NCI-H510A (cell line): ENCODE measurements at regions not wholly inside any gene's neighbourhood (a gene's known extent, or its start where the extent isn't known, plus 50 kb on each side); places are given as distances from the start of the nearest gene placed in this dataset.
"Not testable (repeated sequence)": the region's sequence is repeated elsewhere in the genome, so short reads cannot be mapped to it uniquely, and the experiment has no call there.

Experiments
- DNase-seq: peaks from one replicate; lab custom pipeline; 2025; lab: John Stamatoyannopoulos, UW

- no peak for DNase-seq
Measured at GRCh38 chr6:68059899-68060298, 575.2 kb upstream of the ADGRB3 start.

- no peak for DNase-seq
Measured at GRCh38 chr6:68059261-68059660, 575.8 kb upstream of the ADGRB3 start.

- not testable (repeated sequence) for DNase-seq
Measured at GRCh38 chr6:68056596-68056995, 578.5 kb upstream of the ADGRB3 start.

DNA sequence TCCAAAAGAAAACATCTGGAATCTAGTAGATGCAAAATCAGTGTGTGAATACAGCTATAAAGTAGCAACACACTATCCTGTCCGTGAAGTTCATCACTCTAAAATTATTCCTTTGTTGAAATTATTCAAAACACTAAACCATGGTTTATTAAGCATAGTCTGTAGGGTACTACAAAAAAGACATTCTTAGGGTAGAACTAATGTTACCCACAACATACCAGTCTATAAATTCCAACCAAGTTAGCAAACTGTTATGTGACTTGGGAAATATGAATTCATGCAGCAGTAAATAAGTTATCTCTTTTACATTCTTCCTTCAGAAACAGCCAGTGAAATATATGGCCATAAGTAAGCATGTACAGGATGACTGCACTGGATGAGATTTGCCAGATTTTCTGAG is 580.3 kb upstream of the ADGRB3 start:
- no peak for DNase-seq

- no peak for DNase-seq
Measured at GRCh38 chr6:68053805-68054373, 581.2 kb upstream of the ADGRB3 start.

GRCh38 chr6:68052234-68052633 is 582.8 kb upstream of the ADGRB3 start:
- DNase-seq: no peak

DNA sequence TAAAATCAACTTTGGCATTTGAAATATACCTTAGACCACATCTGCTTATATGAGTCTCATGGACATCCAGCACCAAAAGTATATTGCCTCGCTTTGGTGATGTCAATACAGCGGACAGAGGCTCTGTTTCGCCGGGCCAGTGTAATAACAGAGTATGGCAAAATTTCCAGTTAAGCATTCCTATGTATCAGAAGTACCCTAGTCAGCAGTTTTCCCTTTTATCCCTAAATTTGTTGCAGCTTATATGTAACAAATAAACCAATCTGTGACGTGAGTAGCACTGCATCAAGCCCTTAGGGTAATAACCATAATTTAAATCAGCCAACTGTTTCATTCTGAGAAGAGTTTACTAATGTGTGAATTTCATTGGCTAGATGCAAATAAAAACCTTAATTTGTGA is 585.5 kb upstream of the ADGRB3 start:
- no peak for DNase-seq

- DNase-seq: no peak
Measured at GRCh38 chr6:68046756-68047155, 588.3 kb upstream of the ADGRB3 start.

DNA sequence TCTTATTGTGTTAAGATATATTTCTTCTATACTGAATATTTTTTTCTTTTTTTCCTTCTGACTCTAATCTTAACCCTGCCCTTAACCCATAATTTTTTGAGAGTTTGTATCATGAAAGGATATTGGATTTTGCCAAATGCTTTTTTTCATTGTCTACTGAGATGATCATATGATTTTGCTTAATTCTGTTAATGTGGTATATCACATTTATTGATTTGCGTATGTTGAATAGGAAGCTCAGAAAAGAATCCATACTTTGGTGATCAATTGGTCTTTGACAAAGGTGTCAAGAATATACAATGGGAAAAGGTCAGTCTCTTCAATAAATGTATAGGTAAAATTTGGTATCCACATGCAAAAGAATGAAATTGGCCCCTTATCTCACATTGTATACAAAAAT is 588.8 kb upstream of the ADGRB3 start:
- DNase-seq: no peak

- no peak for DNase-seq
Measured at GRCh38 chr6:68045193-68045592, 589.9 kb upstream of the ADGRB3 start.

DNA sequence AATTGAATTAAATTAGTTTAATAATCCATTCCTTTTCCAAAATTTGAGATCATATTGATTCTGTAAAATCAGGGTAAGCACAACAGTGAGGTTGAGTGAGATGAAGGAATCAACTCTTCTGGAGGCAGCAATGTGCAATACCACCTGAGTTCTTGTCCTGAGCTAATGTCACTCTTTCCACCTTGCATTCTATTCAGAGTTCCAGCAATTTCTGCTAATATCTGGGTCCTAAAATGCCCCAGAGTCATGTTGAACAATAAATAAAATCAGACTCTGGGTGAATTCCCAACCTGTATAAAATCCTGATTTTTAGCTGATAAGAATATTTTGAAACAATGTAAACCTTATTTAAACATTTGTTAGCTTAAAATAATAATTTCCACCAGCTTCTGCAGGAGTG is 590.8 kb upstream of the ADGRB3 start:
- DNase-seq: no peak

GRCh38 chr6:68043122-68043398 is 592.0 kb upstream of the ADGRB3 start:
- DNase-seq: no peak

GRCh38 chr6:68042339-68043121 is 592.6 kb upstream of the ADGRB3 start:
- DNase-seq: no peak

DNA sequence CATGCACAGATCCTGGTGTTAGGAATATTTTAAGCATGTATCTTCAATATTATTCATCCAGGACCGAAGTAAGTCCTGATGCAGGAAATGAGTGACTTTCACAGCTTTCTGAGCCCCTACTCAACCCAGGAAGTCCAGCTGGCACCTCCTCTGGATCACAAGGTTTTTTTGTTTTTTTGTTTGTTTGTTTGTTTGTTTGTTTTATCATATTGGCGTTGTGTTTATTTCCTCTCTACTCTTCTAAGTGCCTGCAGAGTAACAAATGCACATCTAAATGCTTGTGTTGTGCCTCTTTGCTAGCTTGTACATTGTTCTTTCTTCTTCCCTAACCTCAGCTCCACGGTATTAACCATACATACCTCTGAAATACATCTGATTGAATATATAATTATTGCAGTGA is 594.3 kb upstream of the ADGRB3 start:
- DNase-seq: no peak

- no peak for DNase-seq
Measured at GRCh38 chr6:68040312-68040778, 594.7 kb upstream of the ADGRB3 start.

DNA sequence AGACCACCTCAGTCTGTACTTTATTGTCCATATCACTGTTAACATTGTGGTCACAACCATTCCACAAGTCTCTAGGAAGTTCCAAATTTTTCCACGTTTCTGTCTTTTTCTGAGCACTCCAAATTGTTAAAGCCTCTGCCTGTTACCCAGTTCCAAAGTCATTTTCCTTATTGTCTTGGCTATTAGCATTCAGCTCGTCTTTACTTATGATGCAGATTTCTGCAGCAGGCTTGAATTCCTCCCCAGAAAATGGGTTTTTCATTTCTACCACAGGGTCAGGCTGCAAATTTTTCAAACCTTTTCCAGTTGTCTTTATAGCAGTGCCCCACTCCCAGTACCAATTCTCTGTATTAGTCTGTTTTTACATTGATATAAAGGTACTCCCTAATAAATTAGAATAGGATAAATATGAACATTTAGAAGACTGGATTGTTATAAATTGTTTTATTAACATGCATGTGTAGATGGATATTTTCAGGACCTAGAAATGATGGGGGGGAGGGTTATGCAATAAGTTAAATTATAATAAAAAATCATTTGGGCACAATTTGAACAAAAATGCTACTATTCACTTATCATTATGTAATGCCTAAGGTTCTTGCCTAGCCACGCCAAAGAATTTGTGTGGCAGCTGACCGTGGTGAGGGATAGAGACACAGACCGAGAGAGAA is 595.3 kb upstream of the ADGRB3 start:
- DNase-seq: no peak

- DNase-seq: no peak
Measured at GRCh38 chr6:68038815-68039408, 596.2 kb upstream of the ADGRB3 start.

DNA sequence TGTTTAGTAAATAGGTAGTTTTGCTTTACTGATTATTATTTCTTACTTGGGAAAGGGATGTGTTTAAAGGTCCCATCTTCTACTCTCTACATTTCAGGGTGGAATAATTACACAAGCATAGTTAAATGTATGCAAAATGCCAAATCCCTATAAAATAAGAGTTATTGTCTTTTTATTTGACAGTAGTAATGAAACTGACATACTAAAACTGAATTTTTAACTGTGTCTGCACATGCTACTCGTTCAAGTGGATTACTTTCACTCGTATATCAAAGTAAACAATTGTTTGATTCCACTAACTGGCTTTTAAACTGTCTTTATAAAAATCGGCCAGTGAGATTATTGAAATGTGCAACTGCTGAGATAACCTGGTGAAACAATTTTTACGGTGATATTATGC is 602.9 kb upstream of the ADGRB3 start:
- DNase-seq: no peak

DNA sequence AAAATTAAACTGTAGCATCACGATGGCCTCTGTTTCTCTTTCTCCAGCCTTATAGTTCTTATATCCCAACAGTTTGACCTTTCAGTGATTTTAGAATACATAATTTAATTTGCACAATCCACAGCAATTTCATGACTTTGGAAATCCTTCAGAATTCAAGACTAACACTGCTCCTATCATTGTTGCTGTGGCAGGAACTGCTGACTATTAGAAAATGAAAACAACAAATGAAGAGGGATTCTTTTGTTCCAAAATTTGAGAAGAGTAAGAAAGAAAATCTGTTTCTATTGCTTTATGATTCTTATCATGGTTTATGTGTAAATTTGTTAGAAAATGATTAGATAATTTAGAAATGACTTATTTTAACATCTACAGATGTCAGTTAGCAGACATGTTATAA is 604.0 kb upstream of the ADGRB3 start:
- DNase-seq: no peak

- no peak for DNase-seq
Measured at GRCh38 chr6:68026483-68026882, 608.6 kb upstream of the ADGRB3 start.

DNA sequence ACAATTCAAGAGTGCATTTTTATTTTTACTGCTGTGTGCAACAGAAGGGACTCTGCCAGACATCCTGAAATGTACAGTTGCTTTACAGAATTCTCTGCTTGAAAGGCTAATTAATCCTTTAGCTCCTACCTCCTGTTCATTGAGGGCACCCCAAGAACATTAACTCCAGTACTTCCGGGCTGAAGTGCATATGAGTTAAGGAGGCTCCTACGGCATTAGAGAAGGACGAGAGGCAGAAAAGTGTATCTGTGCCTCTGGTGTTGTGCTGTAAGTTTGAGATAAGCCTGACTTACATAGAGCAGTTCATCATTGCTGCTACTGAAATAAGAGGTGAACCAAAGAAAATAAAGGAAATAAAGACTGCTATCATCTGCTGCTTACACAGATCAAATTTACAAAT is 609.3 kb upstream of the ADGRB3 start:
- no peak for DNase-seq

DNA sequence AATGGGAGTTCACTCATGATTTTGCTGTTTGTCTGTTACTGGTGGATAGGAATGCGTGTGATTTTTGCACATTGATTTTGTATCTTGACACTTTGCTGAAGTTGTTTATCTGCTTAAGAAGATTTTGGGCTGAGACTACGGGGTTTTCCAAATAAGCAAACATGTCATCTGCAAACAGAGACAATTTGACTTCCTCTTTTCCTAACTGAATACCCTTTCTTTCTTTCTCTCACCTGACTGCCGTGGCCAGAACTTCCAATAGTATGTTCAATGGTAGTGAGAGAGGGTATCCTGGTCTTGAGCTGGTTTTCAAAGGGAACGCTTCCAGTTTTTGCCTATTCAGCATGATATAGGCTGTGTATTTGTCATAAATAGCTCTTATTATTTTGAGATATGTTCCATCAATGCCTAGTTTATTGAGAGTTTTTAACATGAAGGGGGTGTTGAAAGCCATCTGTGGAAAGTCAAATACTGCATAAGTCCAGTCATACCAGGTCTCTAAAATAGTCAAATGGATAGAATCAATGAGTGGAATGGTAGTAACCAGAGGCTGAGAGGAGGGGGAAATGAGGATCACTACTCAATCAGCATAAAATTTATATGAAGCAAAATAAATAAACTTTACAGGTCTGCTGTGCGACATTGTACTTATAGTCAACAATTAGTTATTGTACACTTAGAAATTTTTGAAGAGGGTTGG is 610.4 kb upstream of the ADGRB3 start:
- no peak for DNase-seq

- not testable (repeated sequence) for DNase-seq
Measured at GRCh38 chr6:68022968-68023367, 612.1 kb upstream of the ADGRB3 start.
